Hepatocyte (in vitro differentiated cells): ENCODE measurements at regions not wholly inside any gene's neighbourhood (a gene's known extent, or its start where the extent isn't known, plus 50 kb on each side); places are given as distances from the start of the nearest gene placed in this dataset.

Experiments
- DNase-seq: peaks from one replicate; pipeline ENCODE4 v3.0.0-alpha.2; 2016; ENCODE audit warnings: low spot score
- H2AFZ ChIP-seq: fragments of 200-600 bp; sonication (generic); 2 replicates; pipeline ENCODE4 v1.6.0; 2016; ENCODE audit warnings: antibody characterized with exemption, mild to moderate bottlenecking
- H3K27ac ChIP-seq: fragments of 200-600 bp; sonication (generic); 2 replicates; pipeline ENCODE4 v1.5.1; 2016; ENCODE audit warnings: mild to moderate bottlenecking
- H3K27me3 ChIP-seq: fragments of 200-600 bp; sonication (generic); 2 replicates; pipeline ENCODE4 v1.6.1; 2016
- H3K36me3 ChIP-seq: fragments of 200-600 bp; sonication (generic); replicated peaks from 2 replicates; pipeline ENCODE4 v1.5.1; 2016; ENCODE audit warnings: low read depth; ENCODE audit not compliant: insufficient read depth
- H3K4me1 ChIP-seq: fragments of 200-600 bp; sonication (generic); 2 replicates; pipeline ENCODE4 v1.5.1; 2016; ENCODE audit warnings: mild to moderate bottlenecking, moderate library complexity; ENCODE audit not compliant: insufficient read depth
- H3K4me2 ChIP-seq: fragments of 200-600 bp; sonication (generic); 2 replicates; pipeline ENCODE4 v1.6.0; 2016
- H3K4me3 ChIP-seq: fragments of 200-600 bp; sonication (generic); 2 replicates; pipeline ENCODE4 v1.5.1; 2016; ENCODE audit warnings: mild to moderate bottlenecking
- H3K79me2 ChIP-seq: fragments of 200-600 bp; sonication (generic); 2 replicates; pipeline ENCODE4 v1.6.0; 2017; ENCODE audit warnings: mild to moderate bottlenecking
- H3K9me2 ChIP-seq: fragments of 200-600 bp; sonication (generic); replicated peaks from 2 replicates; pipeline ENCODE4 v1.6.0; 2017; ENCODE audit warnings: mild to moderate bottlenecking; ENCODE audit not compliant: insufficient read depth
- H3K9me3 ChIP-seq: fragments of 200-600 bp; sonication (generic); 2 replicates; pipeline ENCODE4 v1.5.1; 2016; ENCODE audit warnings: low read depth, mild to moderate bottlenecking
- H4K20me1 ChIP-seq: fragments of 200-600 bp; sonication (generic); 2 replicates; pipeline ENCODE4 v1.6.0; 2016; ENCODE audit warnings: mild to moderate bottlenecking; ENCODE audit not compliant: insufficient read depth, poor library complexity, severe bottlenecking
- EZH2 ChIP-seq: fragments of 200-600 bp; sonication (generic); IDR thresholded peaks from 2 replicates; pipeline ENCODE4 v1.6.1; 2016; ENCODE audit warnings: antibody characterized with exemption, mild to moderate bottlenecking, borderline replicate concordance
- EZH2phosphoT487 ChIP-seq: fragments of 200-600 bp; sonication (generic); IDR thresholded peaks from one replicate; pipeline ENCODE4 v1.6.1; 2018; ENCODE audit warnings: antibody characterized with exemption, mild to moderate bottlenecking, low read depth, moderate library complexity; ENCODE audit not compliant: unreplicated experiment, severe bottlenecking
- WGBS: methylation state at CpG from one replicate; pipeline ENCODE4 v1.1.6; 2016; ENCODE audit warnings: low lambda C conversion rate; ENCODE audit errors: missing lambda C conversion rate; 5-methylcytosine and 5-hydroxymethylcytosine counted together
- TF ChIP-seq, protein P1 (sequence below): fragments of 200-600 bp; sonication (generic); IDR thresholded peaks from 2 replicates; pipeline ENCODE4 v1.5.1; 2016; ENCODE audit warnings: antibody characterized with exemption, mild to moderate bottlenecking; ENCODE audit not compliant: poor library complexity

- peaks cover 12% of the 10 kb centered on the region for H3K4me1 ChIP-seq
- no peaks in the 10 kb centered on the region for H3K9me3 ChIP-seq
- no peaks in the 10 kb centered on the region for H3K36me3 ChIP-seq
- H3K27ac ChIP-seq = no peak overlapping the region
- H3K9me2 ChIP-seq = no peaks in the 10 kb centered on the region
- TF ChIP-seq, protein P1, sequence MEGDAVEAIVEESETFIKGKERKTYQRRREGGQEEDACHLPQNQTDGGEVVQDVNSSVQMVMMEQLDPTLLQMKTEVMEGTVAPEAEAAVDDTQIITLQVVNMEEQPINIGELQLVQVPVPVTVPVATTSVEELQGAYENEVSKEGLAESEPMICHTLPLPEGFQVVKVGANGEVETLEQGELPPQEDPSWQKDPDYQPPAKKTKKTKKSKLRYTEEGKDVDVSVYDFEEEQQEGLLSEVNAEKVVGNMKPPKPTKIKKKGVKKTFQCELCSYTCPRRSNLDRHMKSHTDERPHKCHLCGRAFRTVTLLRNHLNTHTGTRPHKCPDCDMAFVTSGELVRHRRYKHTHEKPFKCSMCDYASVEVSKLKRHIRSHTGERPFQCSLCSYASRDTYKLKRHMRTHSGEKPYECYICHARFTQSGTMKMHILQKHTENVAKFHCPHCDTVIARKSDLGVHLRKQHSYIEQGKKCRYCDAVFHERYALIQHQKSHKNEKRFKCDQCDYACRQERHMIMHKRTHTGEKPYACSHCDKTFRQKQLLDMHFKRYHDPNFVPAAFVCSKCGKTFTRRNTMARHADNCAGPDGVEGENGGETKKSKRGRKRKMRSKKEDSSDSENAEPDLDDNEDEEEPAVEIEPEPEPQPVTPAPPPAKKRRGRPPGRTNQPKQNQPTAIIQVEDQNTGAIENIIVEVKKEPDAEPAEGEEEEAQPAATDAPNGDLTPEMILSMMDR = no peak
- TF ChIP-seq EZH2phosphoT487 = no peak
- no peak for TF ChIP-seq EZH2
- no peak overlapping the region for H3K4me2 ChIP-seq
- no peaks in the 10 kb centered on the region for H4K20me1 ChIP-seq
- H3K4me3 ChIP-seq = no peak overlapping the region
- no peaks in the 10 kb centered on the region for H3K27me3 ChIP-seq
- DNase-seq = no peak
- WGBS = 47% methylated on average over 5 of the region's 5 CpGs
- no peak overlapping the region for H2AFZ ChIP-seq
- H3K79me2 ChIP-seq = no peaks in the 10 kb centered on the region
These were observed 56.3 kb upstream of the DAAM1 start for GRCh38 chr14:59131938-59132795.

GRCh38 chr14:59132796-59133494 is 55.5 kb upstream of the DAAM1 start:
- Histone ChIP-seq H3K4me2 (no peak overlapping the region), H3K79me2 (no peaks in the 10 kb centered on the region), H3K27me3 (no peaks in the 10 kb centered on the region), H3K27ac (no peak overlapping the region), H3K4me3 (no peak overlapping the region), H3K9me3 (no peaks in the 10 kb centered on the region), H3K36me3 (no peaks in the 10 kb centered on the region), H3K4me1 (peaks cover 12% of the 10 kb centered on the region), H4K20me1 (no peaks in the 10 kb centered on the region), H2AFZ (no peak overlapping the region), H3K9me2 (no peaks in the 10 kb centered on the region)
- TF ChIP-seq EZH2 (no peak), EZH2phosphoT487 (no peak)
- TF ChIP-seq, protein P1 = no peak
- WGBS = 84% methylated on average over 3 of the region's 3 CpGs
- DNase-seq = no peak

GRCh38 chr14:59133709-59134108 is 54.8 kb upstream of the DAAM1 start:
- no peak for DNase-seq
- Histone ChIP-seq H3K9me3 (no peaks in the 10 kb centered on the region), H3K27ac (no peak overlapping the region), H3K79me2 (no peaks in the 10 kb centered on the region), H3K27me3 (no peaks in the 10 kb centered on the region), H2AFZ (no peak overlapping the region), H4K20me1 (no peaks in the 10 kb centered on the region), H3K4me3 (no peak overlapping the region), H3K36me3 (no peaks in the 10 kb centered on the region), H3K4me2 (no peak overlapping the region), H3K4me1 (peaks cover 12% of the 10 kb centered on the region), H3K9me2 (no peaks in the 10 kb centered on the region)
- WGBS = 82% methylated on average over 4 of the region's 4 CpGs
- TF ChIP-seq, protein P1 = no peak
- TF ChIP-seq EZH2 = no peak
- no peak for TF ChIP-seq EZH2phosphoT487
